ENCODE measurements at regions not wholly inside any gene's neighbourhood (a gene's known extent, or its start where the extent isn't known, plus 50 kb on each side); places are given as distances from the start of the nearest gene placed in this dataset.

DNA sequence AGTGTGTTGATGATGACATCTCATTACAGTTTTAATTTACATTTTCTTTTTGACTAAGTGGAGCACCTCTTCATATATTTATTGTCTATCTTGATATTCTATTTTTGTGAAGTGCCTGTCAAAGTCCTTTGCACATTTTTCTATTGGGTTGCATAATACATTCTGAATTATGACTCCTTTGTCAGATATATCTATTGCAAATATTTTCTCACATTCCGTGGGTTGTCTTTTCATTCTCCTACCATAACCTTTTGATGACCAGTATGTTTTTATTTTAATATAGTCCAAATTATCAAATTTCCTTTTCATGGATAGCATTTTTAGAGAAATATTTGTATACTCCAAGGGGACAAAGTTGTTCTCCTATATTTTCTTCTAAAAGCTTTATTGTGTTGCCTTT lies 126.4 kb downstream of the PJA1 start:
- Histone ChIP-seq H3K9me3 (ENCODE audit: control insufficient read depth, low read length) (no peaks in the 10 kb centered on the region), H3K36me3 (ENCODE audit: control insufficient read depth, insufficient read depth, low read length) (no peaks in the 10 kb centered on the region), H3K4me3 (ENCODE audit: insufficient read depth, low read depth, low read length, poor library complexity, severe bottlenecking) (no peak overlapping the region), H3K27ac (ENCODE audit: insufficient read depth, low read length, poor library complexity, severe bottlenecking) (no peak overlapping the region), H3K4me1 (ENCODE audit: control insufficient read depth, insufficient read depth, low read length, poor library complexity, severe bottlenecking) (no peaks in the 10 kb centered on the region), H3K27me3 (replicated peaks; ENCODE audit: control insufficient read depth, insufficient read depth, low read length, poor library complexity, severe bottlenecking) (no peaks in the 10 kb centered on the region)
- DNase-seq = no peak

DNA sequence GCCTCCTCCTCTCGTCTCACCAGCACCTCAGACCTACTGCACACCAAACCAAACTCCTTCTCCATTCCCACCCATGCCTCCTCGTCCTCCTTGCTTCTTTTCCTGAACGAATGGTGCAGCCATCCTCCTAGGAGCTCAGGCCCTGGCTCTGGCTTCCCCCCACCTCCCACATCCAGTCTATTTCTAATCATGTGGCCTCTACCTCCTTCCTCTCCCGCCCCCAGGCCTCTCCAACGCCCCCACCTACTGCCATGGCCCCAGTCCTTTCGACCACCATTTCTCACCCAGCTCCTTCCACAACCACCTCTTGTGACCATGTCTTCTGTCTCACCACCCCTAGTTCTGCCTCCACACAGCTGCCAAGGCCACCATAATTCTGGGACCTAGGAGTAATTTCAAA lies 127.1 kb downstream of the PJA1 start:
- H3K4me3 ChIP-seq (ENCODE audit: insufficient read depth, low read depth, low read length, poor library complexity, severe bottlenecking) = no peak overlapping the region
- H3K27me3 ChIP-seq (replicated peaks; ENCODE audit: control insufficient read depth, insufficient read depth, low read length, poor library complexity, severe bottlenecking) = no peaks in the 10 kb centered on the region
- no peak for DNase-seq
- H3K27ac ChIP-seq (ENCODE audit: insufficient read depth, low read length, poor library complexity, severe bottlenecking) = no peak overlapping the region
- no peaks in the 10 kb centered on the region for H3K36me3 ChIP-seq (ENCODE audit: control insufficient read depth, insufficient read depth, low read length)
- no peaks in the 10 kb centered on the region for H3K4me1 ChIP-seq (ENCODE audit: control insufficient read depth, insufficient read depth, low read length, poor library complexity, severe bottlenecking)
- no peaks in the 10 kb centered on the region for H3K9me3 ChIP-seq (ENCODE audit: control insufficient read depth, low read length)

DNA sequence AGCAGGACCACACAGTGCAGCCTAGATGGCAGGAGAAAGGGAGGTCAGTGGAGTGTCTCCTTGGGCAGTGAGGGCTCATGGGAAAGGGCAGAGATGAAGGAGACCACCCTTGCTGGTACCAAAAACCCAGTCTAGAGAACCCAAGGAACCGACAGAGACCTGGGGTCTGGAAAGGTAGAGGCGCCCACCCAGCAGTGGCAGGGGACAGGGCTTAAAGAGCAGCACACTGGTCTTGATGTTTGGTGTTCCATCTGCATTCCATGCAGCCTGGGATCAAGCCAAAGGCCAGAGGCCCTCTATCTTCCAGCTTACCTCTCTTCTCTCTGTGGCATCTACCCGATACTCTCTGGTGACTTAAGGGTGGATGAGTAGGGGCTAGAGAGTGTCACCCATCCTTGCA lies 127.5 kb downstream of the PJA1 start:
- Histone ChIP-seq H3K9me3 (ENCODE audit: control insufficient read depth, low read length) (no peaks in the 10 kb centered on the region), H3K27me3 (replicated peaks; ENCODE audit: control insufficient read depth, insufficient read depth, low read length, poor library complexity, severe bottlenecking) (no peaks in the 10 kb centered on the region)

GRCh38 chrX:69036674-69037573 lies 128.3 kb downstream of the PJA1 start:
- no peaks in the 10 kb centered on the region for H3K27me3 ChIP-seq (replicated peaks; ENCODE audit: control insufficient read depth, insufficient read depth, low read length, poor library complexity, severe bottlenecking)
- no peak for DNase-seq
- no peaks in the 10 kb centered on the region for H3K9me3 ChIP-seq (ENCODE audit: control insufficient read depth, low read length)
- no peaks in the 10 kb centered on the region for H3K36me3 ChIP-seq (ENCODE audit: control insufficient read depth, insufficient read depth, low read length)
- no peak overlapping the region for H3K27ac ChIP-seq (ENCODE audit: insufficient read depth, low read length, poor library complexity, severe bottlenecking)
- H3K4me1 ChIP-seq (ENCODE audit: control insufficient read depth, insufficient read depth, low read length, poor library complexity, severe bottlenecking) = no peaks in the 10 kb centered on the region
- no peak overlapping the region for H3K4me3 ChIP-seq (ENCODE audit: insufficient read depth, low read depth, low read length, poor library complexity, severe bottlenecking)

More for the DNA sequence above, 127.5 kb downstream of the PJA1 start:
- H3K4me3 ChIP-seq (ENCODE audit: insufficient read depth, low read depth, low read length, poor library complexity, severe bottlenecking) = no peak overlapping the region
- no peak for DNase-seq
- H3K36me3 ChIP-seq (ENCODE audit: control insufficient read depth, insufficient read depth, low read length) = no peaks in the 10 kb centered on the region
- H3K27ac ChIP-seq (ENCODE audit: insufficient read depth, low read length, poor library complexity, severe bottlenecking) = no peak overlapping the region
- H3K4me1 ChIP-seq (ENCODE audit: control insufficient read depth, insufficient read depth, low read length, poor library complexity, severe bottlenecking) = no peaks in the 10 kb centered on the region

- no peak overlapping the region for H3K4me3 ChIP-seq (ENCODE audit: insufficient read depth, low read depth, low read length, poor library complexity, severe bottlenecking)
- no peaks in the 10 kb centered on the region for H3K4me1 ChIP-seq (ENCODE audit: control insufficient read depth, insufficient read depth, low read length, poor library complexity, severe bottlenecking)
- H3K27ac ChIP-seq (ENCODE audit: insufficient read depth, low read length, poor library complexity, severe bottlenecking) = no peak overlapping the region
- DNase-seq = no peak
- no peaks in the 10 kb centered on the region for H3K9me3 ChIP-seq (ENCODE audit: control insufficient read depth, low read length)
- no peaks in the 10 kb centered on the region for H3K27me3 ChIP-seq (replicated peaks; ENCODE audit: control insufficient read depth, insufficient read depth, low read length, poor library complexity, severe bottlenecking)
- no peaks in the 10 kb centered on the region for H3K36me3 ChIP-seq (ENCODE audit: control insufficient read depth, insufficient read depth, low read length)
These were observed 130.8 kb downstream of the PJA1 start for GRCh38 chrX:69034451-69034850.

DNA sequence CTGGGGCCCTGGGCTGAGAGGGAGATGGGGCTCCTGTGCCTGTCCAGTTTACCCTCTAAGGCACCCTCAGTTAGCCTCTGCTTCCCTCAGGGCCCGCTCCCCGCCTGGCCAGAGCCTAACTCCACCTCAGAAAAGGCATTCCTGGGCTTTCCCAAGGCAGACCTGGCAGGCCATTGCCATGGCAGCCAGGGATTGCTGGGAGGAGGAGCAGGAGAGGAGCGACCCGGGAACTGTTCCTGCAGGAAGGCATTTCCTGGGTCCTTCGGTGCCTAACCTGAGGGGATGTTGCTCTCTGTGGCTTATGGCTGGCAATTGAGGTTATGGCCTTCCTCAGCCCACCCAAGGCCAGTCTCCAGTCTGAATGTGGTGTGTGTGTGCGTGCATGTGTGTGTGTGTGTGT lies 131.3 kb downstream of the PJA1 start:
- Histone ChIP-seq H3K9me3 (ENCODE audit: control insufficient read depth, low read length) (no peaks in the 10 kb centered on the region), H3K27me3 (replicated peaks; ENCODE audit: control insufficient read depth, insufficient read depth, low read length, poor library complexity, severe bottlenecking) (no peaks in the 10 kb centered on the region), H3K36me3 (ENCODE audit: control insufficient read depth, insufficient read depth, low read length) (no peaks in the 10 kb centered on the region), H3K27ac (ENCODE audit: insufficient read depth, low read length, poor library complexity, severe bottlenecking) (no peak overlapping the region), H3K4me1 (ENCODE audit: control insufficient read depth, insufficient read depth, low read length, poor library complexity, severe bottlenecking) (no peaks in the 10 kb centered on the region), H3K4me3 (ENCODE audit: insufficient read depth, low read depth, low read length, poor library complexity, severe bottlenecking) (no peak overlapping the region)
- DNase-seq = no peak

GRCh38 chrX:69032601-69033000 lies 132.7 kb downstream of the PJA1 start:
- H3K4me1 ChIP-seq (ENCODE audit: control insufficient read depth, insufficient read depth, low read length, poor library complexity, severe bottlenecking) = no peaks in the 10 kb centered on the region
- no peaks in the 10 kb centered on the region for H3K27me3 ChIP-seq (replicated peaks; ENCODE audit: control insufficient read depth, insufficient read depth, low read length, poor library complexity, severe bottlenecking)
- no peak for DNase-seq
- H3K9me3 ChIP-seq (ENCODE audit: control insufficient read depth, low read length) = no peaks in the 10 kb centered on the region
- no peak overlapping the region for H3K27ac ChIP-seq (ENCODE audit: insufficient read depth, low read length, poor library complexity, severe bottlenecking)
- H3K36me3 ChIP-seq (ENCODE audit: control insufficient read depth, insufficient read depth, low read length) = no peaks in the 10 kb centered on the region
- no peak overlapping the region for H3K4me3 ChIP-seq (ENCODE audit: insufficient read depth, low read depth, low read length, poor library complexity, severe bottlenecking)

- no peaks in the 10 kb centered on the region for H3K4me1 ChIP-seq (ENCODE audit: control insufficient read depth, insufficient read depth, low read length, poor library complexity, severe bottlenecking)
- H3K27ac ChIP-seq (ENCODE audit: insufficient read depth, low read length, poor library complexity, severe bottlenecking) = no peak overlapping the region
- no peak for DNase-seq
- H3K36me3 ChIP-seq (ENCODE audit: control insufficient read depth, insufficient read depth, low read length) = no peaks in the 10 kb centered on the region
- no peak overlapping the region for H3K4me3 ChIP-seq (ENCODE audit: insufficient read depth, low read depth, low read length, poor library complexity, severe bottlenecking)
- H3K27me3 ChIP-seq (replicated peaks; ENCODE audit: control insufficient read depth, insufficient read depth, low read length, poor library complexity, severe bottlenecking) = no peaks in the 10 kb centered on the region
- no peaks in the 10 kb centered on the region for H3K9me3 ChIP-seq (ENCODE audit: control insufficient read depth, low read length)
These were observed 133.3 kb downstream of the PJA1 start for GRCh38 chrX:69031971-69032391.

DNA sequence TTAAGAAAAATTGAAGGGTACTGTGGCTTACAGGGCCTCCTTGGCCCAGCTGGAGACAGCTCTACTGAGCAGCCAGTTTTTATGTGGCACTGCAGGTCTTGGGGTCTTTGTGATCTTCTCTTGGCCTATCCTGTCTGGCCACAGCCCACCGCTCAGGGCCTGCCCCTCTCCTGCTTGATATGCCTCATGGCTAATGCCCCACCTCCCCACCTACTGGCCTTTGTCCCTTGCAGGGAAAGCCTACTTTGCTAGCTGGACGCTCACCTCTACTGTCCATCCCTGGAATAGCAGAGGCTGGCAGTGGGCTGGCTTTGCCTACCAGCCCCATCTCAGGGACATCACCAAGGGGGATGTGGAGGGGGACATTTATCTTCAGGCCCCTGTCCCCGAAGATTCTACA lies 134.1 kb downstream of the PJA1 start:
- Histone ChIP-seq H3K9me3 (ENCODE audit: control insufficient read depth, low read length) (no peaks in the 10 kb centered on the region), H3K27me3 (replicated peaks; ENCODE audit: control insufficient read depth, insufficient read depth, low read length, poor library complexity, severe bottlenecking) (no peaks in the 10 kb centered on the region), H3K27ac (ENCODE audit: insufficient read depth, low read length, poor library complexity, severe bottlenecking) (no peak overlapping the region), H3K4me3 (ENCODE audit: insufficient read depth, low read depth, low read length, poor library complexity, severe bottlenecking) (no peak overlapping the region), H3K4me1 (ENCODE audit: control insufficient read depth, insufficient read depth, low read length, poor library complexity, severe bottlenecking) (no peaks in the 10 kb centered on the region), H3K36me3 (ENCODE audit: control insufficient read depth, insufficient read depth, low read length) (no peaks in the 10 kb centered on the region)
- no peak for DNase-seq

GRCh38 chrX:69029771-69030170 lies 135.5 kb downstream of the PJA1 start:
- no peak for DNase-seq
- Histone ChIP-seq H3K9me3 (ENCODE audit: control insufficient read depth, low read length) (no peaks in the 10 kb centered on the region), H3K4me1 (ENCODE audit: control insufficient read depth, insufficient read depth, low read length, poor library complexity, severe bottlenecking) (no peaks in the 10 kb centered on the region), H3K27me3 (replicated peaks; ENCODE audit: control insufficient read depth, insufficient read depth, low read length, poor library complexity, severe bottlenecking) (no peaks in the 10 kb centered on the region), H3K4me3 (ENCODE audit: insufficient read depth, low read depth, low read length, poor library complexity, severe bottlenecking) (no peak overlapping the region), H3K27ac (ENCODE audit: insufficient read depth, low read length, poor library complexity, severe bottlenecking) (no peak overlapping the region), H3K36me3 (ENCODE audit: control insufficient read depth, insufficient read depth, low read length) (no peaks in the 10 kb centered on the region)
